ENCODE measurements at regions not wholly inside any gene's neighbourhood (a gene's known extent, or its start where the extent isn't known, plus 50 kb on each side); places are given as distances from the start of the nearest gene placed in this dataset.
"Not testable (repeated sequence)": the region's sequence is repeated elsewhere in the genome, so short reads cannot be mapped to it uniquely, and the experiment has no call there.

GRCh38 chr18:43751203-43751602, 473.9 kb upstream of the SYT4 start:
- DNase-seq, result peak; percentile 41

DNA sequence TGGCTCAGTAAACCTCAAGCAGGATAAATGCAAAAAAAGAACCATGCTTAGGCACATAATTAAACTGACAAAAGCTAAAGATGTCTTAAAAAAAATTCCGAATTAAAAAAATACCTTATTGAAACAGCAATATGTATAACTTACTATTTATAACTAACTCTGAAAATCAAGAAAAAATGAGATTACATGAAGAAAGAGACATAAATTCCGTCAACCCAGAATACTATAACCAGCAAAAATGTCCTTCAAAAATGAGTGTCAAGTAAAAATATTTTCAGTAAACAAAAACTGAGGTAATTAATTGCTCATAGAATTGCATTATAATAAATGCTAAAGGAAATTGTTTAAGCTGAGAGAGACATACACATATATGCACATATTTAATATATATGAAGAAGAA, 474.5 kb upstream of the SYT4 start:
- no peak for DNase-seq

DNA sequence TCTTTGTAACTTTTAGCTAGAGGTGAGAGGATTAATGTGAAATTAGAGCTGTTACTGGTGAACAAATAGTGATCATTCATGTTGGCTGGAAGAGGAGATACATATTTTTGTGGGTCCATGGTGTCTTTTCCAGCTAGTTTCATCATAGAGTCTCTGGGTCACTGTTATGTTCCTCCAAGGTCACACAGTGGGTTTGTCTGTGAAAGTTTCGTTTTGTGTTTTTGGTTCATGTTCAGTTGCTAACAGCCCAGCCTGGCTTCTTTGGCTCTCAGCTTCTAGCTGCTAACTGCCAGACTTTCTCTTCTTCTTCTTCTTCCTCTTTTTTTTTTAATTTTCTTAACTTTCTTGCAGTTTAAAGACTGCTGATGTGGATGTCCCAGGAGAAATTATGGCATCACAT, 480.0 kb upstream of the SYT4 start:
- no peak for DNase-seq

DNA sequence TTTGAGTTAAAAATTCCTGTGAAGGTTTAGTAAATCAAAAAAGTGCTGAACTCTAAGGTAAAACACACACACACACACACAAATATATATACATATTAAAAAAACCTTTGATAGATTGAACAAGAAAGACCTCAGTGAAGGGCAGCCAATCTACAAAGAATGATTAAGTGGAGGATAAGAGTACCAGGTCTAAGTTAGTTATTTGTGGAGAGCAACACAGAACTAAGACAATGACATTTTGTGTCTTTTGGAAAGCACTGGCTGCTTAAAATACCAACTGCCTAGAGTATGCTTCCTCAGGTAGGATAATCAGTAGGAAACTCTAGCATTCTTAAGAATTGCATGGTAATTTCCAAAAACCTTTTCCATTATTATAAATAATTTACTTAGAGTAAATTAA, 481.4 kb upstream of the SYT4 start:
- DNase-seq, result no peak

- no peak for DNase-seq
These were observed 482.7 kb upstream of the SYT4 start for GRCh38 chr18:43760010-43760409.

GRCh38 chr18:43772907-43773306, 495.6 kb upstream of the SYT4 start:
- DNase-seq, result no peak

GRCh38 chr18:43774497-43774896, 497.2 kb upstream of the SYT4 start:
- no peak for DNase-seq

GRCh38 chr18:43775591-43775990, 498.3 kb upstream of the SYT4 start:
- no peak for DNase-seq

- DNase-seq, result no peak
These were observed 499.7 kb upstream of the SYT4 start for GRCh38 chr18:43776997-43777396.

DNA sequence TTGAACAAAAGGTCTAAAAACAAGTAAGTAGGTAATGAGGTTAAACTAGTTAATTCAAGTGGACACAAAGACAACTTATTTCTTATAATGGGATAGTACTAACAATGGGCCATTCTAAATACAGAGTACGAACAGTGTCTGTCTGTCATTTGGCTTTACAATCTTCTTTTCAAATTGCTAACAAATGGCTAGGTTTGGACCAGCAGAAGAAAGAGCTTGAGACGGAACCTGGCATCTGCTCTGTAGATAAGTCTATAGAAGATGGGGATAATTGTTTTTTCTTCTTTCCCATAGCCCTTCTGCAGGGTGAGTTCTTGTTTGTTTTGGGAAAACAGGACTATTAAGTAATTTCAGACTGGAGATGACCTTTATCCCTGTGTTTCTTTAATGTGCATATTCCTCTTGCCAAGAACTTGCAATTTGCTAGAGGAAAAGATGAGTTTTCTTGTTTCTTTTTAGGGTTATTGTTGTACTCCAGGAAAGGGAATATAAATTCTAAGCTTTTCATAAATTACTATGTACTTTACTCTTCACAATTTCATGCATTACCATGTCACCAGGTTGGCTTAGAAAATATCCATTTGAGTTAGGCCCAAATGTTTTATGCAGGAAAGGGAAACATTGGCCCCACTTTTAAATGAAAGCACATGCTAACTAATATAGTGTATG, 500.5 kb upstream of the SYT4 start:
- no peak for DNase-seq

DNA sequence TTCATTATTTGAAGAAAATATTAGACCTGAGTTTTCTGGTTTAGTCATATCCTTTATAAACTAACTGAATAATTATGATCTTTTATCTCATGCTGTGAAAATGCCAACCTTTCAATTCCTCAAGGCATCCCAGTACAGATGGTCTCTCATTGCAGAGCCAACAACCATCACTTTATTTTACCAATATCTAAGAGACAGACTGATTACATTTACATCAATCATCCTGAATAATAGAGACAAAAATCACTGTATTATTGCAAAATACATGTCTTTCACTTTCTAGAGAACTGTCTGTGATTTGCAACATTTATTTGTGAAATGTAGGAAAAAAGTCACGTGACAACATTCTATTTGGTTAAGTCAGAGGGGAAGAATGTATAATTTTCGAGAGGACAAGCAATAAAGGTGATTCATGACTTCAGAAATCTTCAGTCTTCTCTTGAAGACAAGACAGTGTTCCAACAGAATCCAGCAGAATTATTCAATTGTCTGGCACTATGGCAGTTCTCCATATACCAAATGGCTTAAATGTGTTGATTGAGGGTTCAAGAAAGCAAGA, 503.6 kb upstream of the SYT4 start:
- DNase-seq, result peak; percentile 90

DNA sequence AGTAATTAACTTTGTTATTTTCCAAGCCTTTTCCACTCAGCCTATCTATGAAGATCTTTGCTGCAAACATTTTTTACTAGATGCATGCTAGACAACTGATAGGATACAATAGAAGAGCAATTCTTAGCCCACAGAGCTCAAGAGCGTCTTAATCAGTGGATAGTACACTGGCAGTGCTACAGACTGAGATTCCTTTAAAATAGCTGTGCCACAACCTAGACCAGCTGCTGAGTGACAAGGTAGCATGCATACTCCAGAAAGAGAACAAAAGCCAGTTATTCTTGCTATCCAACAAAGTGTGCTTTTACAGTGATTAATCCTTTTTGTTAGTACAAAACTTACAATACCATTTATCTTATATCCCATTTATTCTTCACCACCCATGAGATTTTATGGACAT, 507.9 kb upstream of the SYT4 start:
- DNase-seq, result no peak

DNA sequence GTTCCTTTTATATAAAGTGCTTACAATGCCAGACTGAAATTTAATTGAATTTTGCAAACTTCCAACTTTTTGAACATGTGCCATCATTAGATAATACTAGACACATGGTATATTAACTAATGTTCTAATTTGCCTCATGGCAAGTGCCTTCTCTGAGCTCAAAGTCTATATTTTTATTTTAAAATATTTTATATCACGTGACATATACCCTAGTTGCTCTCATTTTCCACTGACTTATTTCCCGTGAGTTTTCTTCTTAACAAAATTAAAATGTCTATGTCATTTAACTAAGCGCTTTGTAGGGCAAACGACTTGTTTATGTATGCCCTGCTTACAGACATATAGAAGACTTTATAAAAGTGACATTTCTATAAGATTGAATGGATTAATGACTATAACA, 509.6 kb upstream of the SYT4 start:
- no peak for DNase-seq

- DNase-seq, result not testable (repeated sequence)
These were observed 510.4 kb upstream of the SYT4 start for GRCh38 chr18:43787721-43788120.

DNA sequence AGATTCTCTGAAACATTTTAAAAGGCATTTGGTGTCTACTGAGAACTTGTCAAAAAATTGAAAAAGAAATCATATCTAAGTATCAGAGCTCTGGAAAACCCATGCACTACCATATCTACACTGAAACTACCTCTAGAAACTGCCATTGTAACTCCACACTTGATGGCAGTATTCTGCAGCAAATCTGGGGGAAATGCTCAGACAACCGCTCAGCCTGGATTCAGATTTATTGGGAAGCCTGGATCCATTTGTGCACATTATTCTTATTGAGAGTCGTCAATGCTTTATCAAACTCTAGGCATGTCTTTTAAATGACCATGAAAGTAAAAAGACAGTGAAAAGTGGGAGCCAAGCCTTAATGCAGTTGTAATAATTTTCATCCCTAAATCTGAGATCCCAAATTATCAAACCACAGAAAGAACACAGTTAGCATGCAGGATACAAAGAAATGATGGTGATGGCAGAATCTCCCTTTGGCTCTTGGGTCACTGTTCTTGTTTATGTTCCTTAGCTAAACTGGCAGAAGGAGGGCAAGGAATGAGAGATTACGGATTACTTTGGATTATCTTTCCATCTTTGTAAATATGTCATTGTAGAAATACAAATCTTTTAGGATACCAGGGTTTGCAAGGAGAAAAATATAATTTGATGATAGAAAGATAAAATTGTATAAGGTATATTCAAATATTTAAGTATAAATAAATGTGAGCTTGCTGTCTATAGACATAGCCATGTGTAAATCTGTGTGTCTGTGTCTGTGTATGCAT, 512.1 kb upstream of the SYT4 start:
- peak; percentile 41 for DNase-seq

DNA sequence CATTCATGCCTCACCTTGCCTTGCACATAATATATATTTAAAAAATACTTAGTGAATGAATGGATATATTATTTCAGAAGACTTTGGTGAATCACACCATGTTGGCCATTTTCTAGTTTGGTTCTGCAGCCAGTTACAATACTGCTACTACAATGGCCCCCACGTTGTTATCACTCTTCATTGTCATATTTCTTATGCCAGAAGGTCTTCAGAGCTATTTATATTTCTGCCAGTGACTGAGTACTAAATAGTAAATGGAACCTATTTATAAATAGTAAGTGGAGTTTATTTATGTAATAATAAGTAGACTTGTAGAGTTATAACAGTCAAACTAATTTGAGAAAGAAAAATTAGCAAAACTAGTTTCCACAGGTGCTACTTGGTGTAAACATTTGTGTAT, 516.6 kb upstream of the SYT4 start:
- no peak for DNase-seq

DNA sequence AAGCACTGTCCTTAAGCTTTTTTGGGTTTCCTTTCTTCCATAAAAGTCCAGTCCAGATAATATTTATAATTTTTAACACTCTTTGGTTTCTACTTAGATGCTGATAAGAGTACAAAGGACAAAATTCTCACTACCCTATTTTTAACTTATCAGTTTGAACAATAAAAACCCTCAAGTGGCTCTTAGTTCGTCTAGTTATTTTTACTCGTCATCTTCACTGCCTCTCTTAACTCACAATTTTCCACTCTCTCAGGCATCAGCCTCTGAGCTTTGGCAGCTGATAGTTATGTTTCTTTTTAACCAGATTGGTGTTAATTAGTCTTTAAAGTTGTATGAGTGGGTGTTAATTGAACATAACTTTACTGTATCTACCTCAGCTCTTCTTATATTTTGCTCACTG, 517.1 kb upstream of the SYT4 start:
- no peak for DNase-seq

DNA sequence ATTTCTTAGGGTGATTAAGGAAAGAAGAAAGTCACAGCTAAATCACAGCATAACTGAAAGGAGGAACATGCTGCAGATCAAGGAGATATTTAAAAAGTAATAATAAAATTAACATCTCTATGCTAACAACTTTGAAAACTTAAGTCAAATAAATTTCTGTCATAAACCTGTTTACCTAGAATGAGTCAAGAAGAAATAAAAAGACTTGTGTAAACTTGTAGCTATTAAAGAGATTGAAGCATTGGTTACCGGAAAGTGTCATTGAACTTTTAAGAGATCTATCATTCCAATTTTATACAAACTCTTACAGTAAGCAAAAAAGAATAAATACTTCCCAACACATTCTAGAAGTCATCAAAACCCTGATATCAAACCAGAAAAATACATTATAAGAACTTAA, 520.1 kb upstream of the SYT4 start:
- no peak for DNase-seq

DNA sequence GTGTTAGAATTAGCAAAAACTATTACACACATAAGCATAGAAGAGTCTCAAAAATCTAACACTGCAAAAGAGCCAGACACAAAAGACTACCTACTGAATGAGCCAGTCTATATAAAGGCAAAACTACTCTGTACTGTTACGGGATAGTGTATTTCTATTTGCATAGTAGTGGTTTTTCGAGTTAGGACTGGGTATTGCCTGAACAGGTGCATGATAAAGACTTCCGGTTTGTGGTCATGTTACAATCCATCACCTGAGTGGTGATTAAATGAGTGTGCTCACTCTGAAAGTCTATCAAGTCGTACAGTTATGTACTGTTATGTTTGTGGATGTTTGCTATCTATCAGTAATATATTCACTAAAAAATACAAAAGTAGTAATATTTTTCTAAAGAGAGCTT, 523.3 kb upstream of the SYT4 start:
- no peak for DNase-seq

DNA sequence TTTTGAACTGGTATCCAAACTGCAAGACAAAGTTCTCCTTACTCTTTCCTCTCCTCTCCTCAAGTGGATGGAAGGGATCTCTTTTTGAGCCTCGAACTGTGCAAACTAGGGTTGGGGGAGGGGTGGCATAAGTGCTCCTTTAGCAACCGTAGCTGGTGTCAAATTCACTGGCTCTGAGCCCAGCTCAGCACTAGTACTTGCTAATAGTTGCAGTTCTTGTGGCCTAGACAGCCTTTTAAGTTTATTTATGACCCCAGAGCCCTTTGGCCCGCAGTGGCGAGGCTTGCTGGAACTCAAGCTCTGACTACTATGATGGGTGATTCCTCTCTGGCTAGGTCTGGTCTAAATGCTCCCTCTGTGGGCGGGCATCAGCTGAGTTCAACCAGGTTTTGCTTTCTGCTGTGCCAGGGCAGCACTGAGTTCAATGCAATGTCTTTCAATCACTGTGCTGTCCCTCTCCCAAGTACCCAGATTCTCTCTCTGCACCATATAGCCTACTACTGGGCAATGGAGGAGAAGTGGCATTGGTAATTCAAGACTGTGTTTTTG, 528.4 kb upstream of the SYT4 start:
- peak; percentile 47 for DNase-seq

GRCh38 chr18:43812627-43813026, 535.3 kb upstream of the SYT4 start:
- DNase-seq, result no peak

DNA sequence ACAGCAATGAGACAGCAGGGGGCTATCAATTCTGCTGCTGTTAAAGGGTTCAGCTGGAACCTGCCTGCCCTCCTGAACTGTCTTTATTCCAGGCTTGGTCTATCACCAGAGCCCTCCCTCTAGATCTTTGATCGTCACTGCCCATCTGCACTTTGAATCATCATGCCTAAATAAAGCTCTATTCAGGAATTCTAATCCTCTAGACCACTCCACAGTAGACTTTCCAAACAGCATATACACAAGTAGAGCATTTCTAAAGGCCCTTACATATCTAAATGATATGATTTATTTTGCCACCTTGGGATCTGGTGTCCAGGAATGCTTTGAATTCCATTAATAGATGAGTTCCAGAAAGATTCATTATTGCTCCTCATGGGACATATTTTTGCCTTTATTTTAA, 542.1 kb upstream of the SYT4 start:
- DNase-seq, result peak; percentile 44

DNA sequence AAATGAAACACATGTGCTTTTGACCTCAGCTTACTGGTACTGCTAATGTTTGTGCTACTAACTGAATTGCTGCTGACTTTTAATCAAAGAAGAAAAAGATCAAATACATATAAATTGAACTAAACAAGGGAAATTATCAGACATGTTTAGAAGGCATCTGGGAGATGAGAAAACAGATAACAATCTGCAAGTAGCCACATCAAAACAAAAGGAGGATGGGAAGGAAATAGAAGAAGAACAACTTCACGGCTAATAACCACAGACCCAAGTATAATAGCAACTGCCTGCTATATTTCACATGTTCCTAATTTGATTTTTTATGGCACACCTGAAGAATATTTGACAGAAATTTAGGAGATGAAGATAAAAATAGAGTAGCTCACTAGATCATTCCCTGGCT, 542.6 kb upstream of the SYT4 start:
- no peak for DNase-seq

DNA sequence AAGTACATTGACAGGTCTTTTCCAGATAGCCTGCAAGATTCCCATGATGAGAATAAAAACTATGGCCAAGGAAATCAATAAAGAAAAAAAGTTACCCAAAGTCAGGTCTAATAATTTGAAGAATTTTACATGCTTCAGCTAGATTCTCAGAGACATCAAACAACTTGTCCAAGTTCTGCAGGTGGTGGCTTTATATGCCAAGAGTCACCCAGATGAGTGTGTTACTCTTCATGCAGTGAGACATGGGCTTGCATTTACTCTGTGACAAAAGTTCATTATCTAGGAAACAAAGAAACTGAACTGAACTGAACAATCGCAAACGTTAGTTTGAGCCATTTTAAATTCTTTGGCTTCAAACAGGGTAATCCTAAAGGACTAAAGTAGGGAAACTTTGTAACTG, 548.5 kb upstream of the SYT4 start:
- no peak for DNase-seq
